Neural crest cell (in vitro differentiated cells): ENCODE measurements at regions not wholly inside any gene's neighbourhood (a gene's known extent, or its start where the extent isn't known, plus 50 kb on each side); places are given as distances from the start of the nearest gene placed in this dataset.

Source experiments
- DNase-seq: peaks from one replicate; pipeline ENCODE4 v3.0.0; 2021; ENCODE audit warnings: low read depth, mixed read lengths, low spot score
- H3K27ac Mint-ChIP-seq: one replicate; pipeline ENCODE4 v1.8.0; 2021; ENCODE audit warnings: mild to moderate bottlenecking, mixed read lengths; ENCODE audit not compliant: unreplicated experiment
- H3K27me3 Mint-ChIP-seq: 2 replicates; pipeline ENCODE4 v1.8.0; 2021; ENCODE audit warnings: low read depth, mild to moderate bottlenecking, mixed read lengths
- H3K36me3 Mint-ChIP-seq: 2 replicates; pipeline ENCODE4 v1.8.0; 2021; ENCODE audit warnings: low read depth, mild to moderate bottlenecking, mixed read lengths
- H3K4me1 Mint-ChIP-seq: 2 replicates; pipeline ENCODE4 v1.8.0; 2021; ENCODE audit warnings: mixed read lengths
- H3K4me3 Mint-ChIP-seq: one replicate; pipeline ENCODE4 v1.8.0; 2021; ENCODE audit warnings: mild to moderate bottlenecking, mixed read lengths
- H3K9me3 Mint-ChIP-seq: 2 replicates; pipeline ENCODE4 v1.8.0; 2021; ENCODE audit warnings: mixed read lengths
- CTCF ChIP-seq: fragments of 200-600 bp; sonication (generic); conservative IDR thresholded peaks from 2 replicates; pipeline ENCODE4 v1.5.0; 2021; ENCODE audit warnings: antibody characterized with exemption, mild to moderate bottlenecking

- Mint-ChIP-seq H3K27me3 (no peaks in the 10 kb centered on the region), H3K4me3 (no peak overlapping the region), H3K4me1 (no peaks in the 10 kb centered on the region), H3K27ac (no peak overlapping the region), H3K9me3 (no peaks in the 10 kb centered on the region), H3K36me3 (no peaks in the 10 kb centered on the region)
- DNase-seq, result no peak
- TF ChIP-seq CTCF, result no peak
These were observed 546.4 kb downstream of the EFNA5 start for GRCh38 chr5:107124376-107124775.

GRCh38 chr5:107123014-107123413 is 547.7 kb downstream of the EFNA5 start:
- no peak for DNase-seq
- Mint-ChIP-seq H3K36me3 (no peaks in the 10 kb centered on the region), H3K4me1 (no peaks in the 10 kb centered on the region), H3K4me3 (no peak overlapping the region), H3K9me3 (no peaks in the 10 kb centered on the region), H3K27me3 (no peaks in the 10 kb centered on the region), H3K27ac (no peak overlapping the region)
- no peak for TF ChIP-seq CTCF

GRCh38 chr5:107121793-107122519 is 548.8 kb downstream of the EFNA5 start:
- no peak for TF ChIP-seq CTCF
- Mint-ChIP-seq H3K36me3 (no peaks in the 10 kb centered on the region), H3K9me3 (no peaks in the 10 kb centered on the region), H3K4me3 (no peak overlapping the region), H3K27ac (no peak overlapping the region), H3K4me1 (peaks cover 3% of the 10 kb centered on the region), H3K27me3 (no peaks in the 10 kb centered on the region)
- DNase-seq, result no peak

- Mint-ChIP-seq H3K27ac (no peak overlapping the region), H3K4me3 (no peak overlapping the region), H3K27me3 (no peaks in the 10 kb centered on the region), H3K4me1 (peaks cover 4% of the 10 kb centered on the region), H3K36me3 (no peaks in the 10 kb centered on the region), H3K9me3 (peaks cover 2% of the 10 kb centered on the region)
- no peak for TF ChIP-seq CTCF
- DNase-seq, result no peak
These were observed 551.1 kb downstream of the EFNA5 start for GRCh38 chr5:107119656-107120055.

GRCh38 chr5:107118184-107119019 is 552.3 kb downstream of the EFNA5 start:
- peaks cover 2% of the 10 kb centered on the region for H3K9me3 Mint-ChIP-seq

More at GRCh38 chr5:107118184-107119019, 552.3 kb downstream of the EFNA5 start:
- Mint-ChIP-seq H3K27me3 (no peaks in the 10 kb centered on the region), H3K27ac (no peak overlapping the region), H3K4me3 (no peak overlapping the region), H3K4me1 (peaks cover 4% of the 10 kb centered on the region), H3K36me3 (no peaks in the 10 kb centered on the region)
- TF ChIP-seq CTCF, result no peak
- DNase-seq, result no peak
